HG03095 (cell line): ENCODE measurements at regions not wholly inside any gene's neighbourhood (a gene's known extent, or its start where the extent isn't known, plus 50 kb on each side); places are given as distances from the start of the nearest gene placed in this dataset.
"Not testable (repeated sequence)": the region's sequence is repeated elsewhere in the genome, so short reads cannot be mapped to it uniquely, and the experiment has no call there.

ENCODE experiments used
- ATAC-seq: cut with Tn5 transposase; IDR thresholded peaks from one replicate; pipeline ENCODE4 v1.9.1; 2021; ENCODE audit warnings: moderate library complexity; ENCODE audit not compliant: unreplicated experiment

DNA sequence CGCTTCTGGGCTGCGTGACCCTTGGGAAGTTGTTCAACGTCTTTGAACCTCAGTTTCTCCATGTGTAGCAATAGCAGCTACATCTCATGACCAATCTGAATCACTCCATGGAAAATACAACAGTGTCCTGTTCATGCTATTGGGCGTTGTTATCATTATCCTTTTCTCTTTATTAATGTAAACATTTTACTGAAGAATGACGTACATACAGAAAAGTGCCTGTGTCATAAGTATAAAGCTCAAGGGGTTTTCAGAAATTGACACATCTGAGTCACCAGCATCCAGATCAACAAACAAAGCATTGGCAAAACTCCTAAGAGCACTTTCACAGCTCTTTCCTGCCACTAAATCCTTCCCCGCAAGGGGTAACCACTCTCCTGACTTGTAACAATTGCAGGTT, 438.4 kb downstream of the XYLT1 start:
- ATAC-seq, result no peak

DNA sequence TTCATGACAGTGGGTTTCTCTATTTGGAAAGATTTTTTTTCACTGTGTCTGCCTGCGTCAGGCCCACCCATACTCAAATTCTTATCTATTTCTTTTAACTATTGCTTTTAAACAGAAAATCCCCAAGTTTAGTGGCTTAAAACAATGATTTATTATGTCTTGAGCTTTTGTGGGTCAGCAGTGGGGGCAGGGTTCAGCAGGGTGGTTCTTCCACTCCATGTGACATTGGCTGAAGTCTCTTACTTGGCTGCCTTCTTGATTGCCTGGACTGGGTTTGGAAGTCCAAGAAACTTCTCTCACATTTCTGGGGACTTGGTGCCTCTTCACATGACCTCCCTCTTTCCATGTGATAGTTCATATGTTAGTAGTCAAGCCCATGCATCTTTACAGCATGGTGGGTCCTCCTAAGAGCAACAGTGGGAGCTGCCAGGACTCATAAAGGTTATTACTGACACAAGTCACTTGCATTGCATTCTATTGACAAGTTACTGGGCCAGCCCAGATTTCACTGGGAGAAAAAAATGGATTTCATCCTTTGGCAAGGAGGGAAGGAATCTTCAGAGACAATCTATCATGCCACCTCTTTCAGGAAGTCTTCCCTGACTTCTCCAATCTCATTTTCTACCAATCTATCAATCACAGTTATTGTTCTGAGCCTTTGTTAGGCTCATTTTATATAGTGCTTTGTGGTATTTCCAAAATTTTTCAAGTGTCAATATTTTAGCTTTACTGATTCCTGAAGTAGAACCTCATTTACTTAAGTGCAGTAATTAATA, 436.1 kb downstream of the XYLT1 start:
- ATAC-seq, result no peak

DNA sequence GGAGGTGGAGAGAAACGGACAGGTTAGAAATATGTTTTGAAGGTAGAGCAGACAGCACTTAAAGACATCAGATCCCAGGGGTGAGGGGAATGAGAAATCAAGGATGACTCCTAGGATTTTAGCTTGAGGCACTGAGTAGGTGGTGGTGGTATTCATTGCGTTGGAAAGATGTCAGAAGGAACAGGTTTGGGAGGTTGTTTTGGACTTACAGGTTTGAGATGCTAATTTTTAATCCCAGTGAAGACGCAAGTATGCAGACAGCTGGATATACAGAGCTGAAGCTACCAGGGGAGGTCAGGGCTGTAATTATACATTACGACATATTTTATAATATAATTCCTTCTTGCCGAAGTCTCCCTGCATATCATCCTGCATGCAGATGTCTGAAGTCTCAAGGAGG, 433.3 kb downstream of the XYLT1 start:
- no peak for ATAC-seq

DNA sequence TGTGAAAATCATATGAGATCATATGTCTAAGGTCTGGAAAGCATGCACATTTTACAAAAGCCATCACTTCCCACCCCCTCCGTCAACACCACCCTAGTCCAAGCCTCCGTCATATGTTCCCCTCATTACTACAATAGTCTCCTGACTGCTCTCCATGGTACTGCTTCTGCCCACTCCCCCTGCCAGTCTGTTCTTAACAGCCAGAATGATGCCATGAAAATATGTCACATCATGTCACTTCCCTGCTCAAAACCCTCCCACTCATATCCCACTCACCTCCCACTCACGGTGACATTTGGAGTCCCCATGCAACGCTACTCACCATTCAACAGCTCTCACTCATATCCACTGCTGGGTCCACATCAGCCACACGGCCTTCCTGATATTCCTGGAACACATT, 432.3 kb downstream of the XYLT1 start:
- no peak for ATAC-seq

DNA sequence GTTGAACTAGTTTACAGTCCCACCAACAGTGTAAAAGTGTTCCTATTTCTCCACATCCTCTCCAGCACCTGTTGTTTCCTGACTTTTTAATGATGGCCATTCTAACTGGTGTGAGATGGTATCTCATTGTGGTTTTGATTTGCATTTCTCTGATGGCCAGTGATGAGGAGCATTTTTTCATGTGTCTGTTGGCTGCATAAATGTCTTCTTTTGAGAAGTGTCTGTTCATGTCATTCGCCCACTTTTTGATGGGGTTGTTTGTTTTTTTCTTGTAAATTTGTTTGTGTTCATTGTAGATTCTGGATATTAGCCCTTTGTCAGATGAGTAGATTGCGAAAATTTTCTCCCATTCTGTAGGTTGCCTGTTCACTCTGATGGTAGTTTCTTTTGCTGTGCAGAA, 421.7 kb downstream of the XYLT1 start:
- ATAC-seq, result not testable (repeated sequence)

DNA sequence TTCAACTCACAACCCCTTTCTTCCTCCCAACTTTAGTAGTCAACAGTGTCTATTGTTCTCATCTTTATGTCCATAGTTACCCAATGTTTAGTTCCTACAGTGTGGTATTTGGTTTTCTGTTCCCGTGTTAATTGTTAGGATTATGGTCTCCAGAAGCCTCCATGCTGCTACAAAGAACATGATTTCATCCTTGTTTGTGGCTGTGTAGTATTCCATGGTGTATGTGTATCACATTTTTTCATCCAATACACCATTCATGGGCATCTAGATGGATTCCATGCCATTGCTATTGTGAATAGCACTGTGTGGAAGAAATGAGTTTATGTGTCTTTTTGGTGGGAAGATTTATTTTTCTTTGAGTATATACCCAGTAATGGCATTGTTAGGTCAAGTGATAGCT, 420.3 kb downstream of the XYLT1 start:
- ATAC-seq, result no peak
